Testis (tissue), 2 donors: ENCODE measurements at regions not wholly inside any gene's neighbourhood (a gene's known extent, or its start where the extent isn't known, plus 50 kb on each side); places are given as distances from the start of the nearest gene placed in this dataset.

ENCODE experiments used
- POLR2A ChIP-seq: fragments of 450-650 bp; IDR thresholded peaks from one replicate; pipeline ENCODE4 v1.6.1; 2017; ENCODE audit warnings: antibody characterized with exemption, mild to moderate bottlenecking, moderate library complexity
- TF ChIP-seq, protein P1 (sequence below), 3 experiments: fragments of 450-650 bp in 2 of 3; fragments of 200-600 bp in 1 of 3; sonication (generic) in 1 of 3; IDR thresholded peaks; one replicate each; pipeline ENCODE4 v1.5.1; 2016 to 2019; ENCODE audit warnings: antibody characterized with exemption in 3 of 3, mild to moderate bottlenecking in 2 of 3, moderate library complexity in 1 of 3

DNA sequence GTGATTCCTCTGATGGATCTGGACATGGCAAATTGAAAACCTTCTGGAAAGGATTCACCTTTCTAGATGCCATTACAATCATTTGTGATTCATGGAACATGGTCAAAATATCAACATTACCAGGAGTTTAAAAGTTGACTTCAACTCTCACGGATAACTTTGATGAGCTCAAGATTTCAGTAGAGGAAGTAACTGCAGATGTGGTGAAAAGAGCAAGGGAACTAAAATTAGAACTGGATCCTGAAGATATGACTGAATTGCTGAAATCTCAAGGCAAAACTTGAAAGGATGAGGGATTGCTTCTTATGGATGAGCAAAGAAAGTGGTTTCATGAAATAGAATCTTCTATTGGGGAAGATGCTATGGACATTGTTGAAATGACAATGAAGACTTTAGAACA is 293.6 kb downstream of the ARHGAP12 start:
- TF ChIP-seq POLR2A, result no peak
- TF ChIP-seq, protein P1, sequence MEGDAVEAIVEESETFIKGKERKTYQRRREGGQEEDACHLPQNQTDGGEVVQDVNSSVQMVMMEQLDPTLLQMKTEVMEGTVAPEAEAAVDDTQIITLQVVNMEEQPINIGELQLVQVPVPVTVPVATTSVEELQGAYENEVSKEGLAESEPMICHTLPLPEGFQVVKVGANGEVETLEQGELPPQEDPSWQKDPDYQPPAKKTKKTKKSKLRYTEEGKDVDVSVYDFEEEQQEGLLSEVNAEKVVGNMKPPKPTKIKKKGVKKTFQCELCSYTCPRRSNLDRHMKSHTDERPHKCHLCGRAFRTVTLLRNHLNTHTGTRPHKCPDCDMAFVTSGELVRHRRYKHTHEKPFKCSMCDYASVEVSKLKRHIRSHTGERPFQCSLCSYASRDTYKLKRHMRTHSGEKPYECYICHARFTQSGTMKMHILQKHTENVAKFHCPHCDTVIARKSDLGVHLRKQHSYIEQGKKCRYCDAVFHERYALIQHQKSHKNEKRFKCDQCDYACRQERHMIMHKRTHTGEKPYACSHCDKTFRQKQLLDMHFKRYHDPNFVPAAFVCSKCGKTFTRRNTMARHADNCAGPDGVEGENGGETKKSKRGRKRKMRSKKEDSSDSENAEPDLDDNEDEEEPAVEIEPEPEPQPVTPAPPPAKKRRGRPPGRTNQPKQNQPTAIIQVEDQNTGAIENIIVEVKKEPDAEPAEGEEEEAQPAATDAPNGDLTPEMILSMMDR (IDR thresholded peaks at IDR 0.05), result no peak
